Progenitor cell of endocrine pancreas (in vitro differentiated cells): ENCODE measurements at regions not wholly inside any gene's neighbourhood (a gene's known extent, or its start where the extent isn't known, plus 50 kb on each side); places are given as distances from the start of the nearest gene placed in this dataset.
A peak's percentile ranks its signal among the peaks of the same experiment; 100 is the strongest.

Experiments used
- DNase-seq: peaks from one replicate; pipeline ENCODE4 v3.0.0; 2021; ENCODE audit warnings: low spot score; ENCODE audit not compliant: unreplicated experiment
- H3K27ac Mint-ChIP-seq: 2 replicates; pipeline ENCODE4 v1.8.0; 2021; ENCODE audit warnings: mild to moderate bottlenecking, moderate library complexity, mixed read lengths
- H3K27me3 Mint-ChIP-seq: 2 replicates; pipeline ENCODE4 v1.8.0; 2021; ENCODE audit warnings: mixed read lengths
- H3K36me3 Mint-ChIP-seq: 2 replicates; pipeline ENCODE4 v1.8.0; 2022; ENCODE audit warnings: mixed read lengths; ENCODE audit not compliant: insufficient read depth
- H3K4me1 Mint-ChIP-seq: 2 replicates; pipeline ENCODE4 v1.8.0; 2021; ENCODE audit warnings: low read depth, mixed read lengths
- H3K4me3 Mint-ChIP-seq: 2 replicates; pipeline ENCODE4 v1.8.0; 2021; ENCODE audit warnings: low read depth, mild to moderate bottlenecking, moderate library complexity, mixed read lengths
- H3K9me3 Mint-ChIP-seq: 2 replicates; pipeline ENCODE4 v1.8.0; 2021; ENCODE audit warnings: low read depth, mixed read lengths
- CTCF ChIP-seq: fragments of 200-600 bp; sonication (generic); IDR thresholded peaks from one replicate; pipeline ENCODE4 v1.5.0; 2021; ENCODE audit warnings: antibody characterized with exemption, mild to moderate bottlenecking; ENCODE audit not compliant: unreplicated experiment

GRCh38 chr5:56358046-56358445 lies 124.9 kb upstream of the ANKRD55 start:
- peaks cover 30% of the 10 kb centered on the region for H3K4me1 Mint-ChIP-seq
- no peak for DNase-seq
- H3K9me3 Mint-ChIP-seq, result no peaks in the 10 kb centered on the region
- H3K4me3 Mint-ChIP-seq, result no peak overlapping the region
- no peaks in the 10 kb centered on the region for H3K36me3 Mint-ChIP-seq
- no peak overlapping the region for H3K27ac Mint-ChIP-seq
- peaks cover 10% of the 10 kb centered on the region for H3K27me3 Mint-ChIP-seq
- no peak for TF ChIP-seq CTCF

GRCh38 chr5:56357426-56357825 lies 124.3 kb upstream of the ANKRD55 start:
- H3K4me1 Mint-ChIP-seq, result peaks cover 30% of the 10 kb centered on the region
- H3K27ac Mint-ChIP-seq, result peak overlapping the region; percentile 75

GRCh38 chr5:56356836-56357160 lies 123.7 kb upstream of the ANKRD55 start:
- peaks cover 10% of the 10 kb centered on the region for H3K27me3 Mint-ChIP-seq
- no peaks in the 10 kb centered on the region for H3K9me3 Mint-ChIP-seq
- no peak overlapping the region for H3K27ac Mint-ChIP-seq
- DNase-seq, result no peak
- no peak overlapping the region for H3K4me3 Mint-ChIP-seq
- H3K36me3 Mint-ChIP-seq, result no peaks in the 10 kb centered on the region
- TF ChIP-seq CTCF, result no peak
- H3K4me1 Mint-ChIP-seq, result peaks cover 30% of the 10 kb centered on the region

More at GRCh38 chr5:56357426-56357825, 124.3 kb upstream of the ANKRD55 start:
- Mint-ChIP-seq H3K27me3 (peaks cover 10% of the 10 kb centered on the region), H3K9me3 (no peaks in the 10 kb centered on the region), H3K36me3 (no peaks in the 10 kb centered on the region), H3K4me3 (no peak overlapping the region)
- no peak for TF ChIP-seq CTCF
- DNase-seq, result no peak

GRCh38 chr5:56356121-56356835 lies 123.1 kb upstream of the ANKRD55 start:
- H3K27ac Mint-ChIP-seq, result peak overlapping the region; percentile 22
- H3K36me3 Mint-ChIP-seq, result no peaks in the 10 kb centered on the region
- peaks cover 30% of the 10 kb centered on the region for H3K4me1 Mint-ChIP-seq
- peaks cover 10% of the 10 kb centered on the region for H3K27me3 Mint-ChIP-seq
- H3K4me3 Mint-ChIP-seq, result no peak overlapping the region
- TF ChIP-seq CTCF, result no peak
- no peaks in the 10 kb centered on the region for H3K9me3 Mint-ChIP-seq
- DNase-seq, result no peak

GRCh38 chr5:56354836-56355235 lies 121.7 kb upstream of the ANKRD55 start:
- H3K9me3 Mint-ChIP-seq, result no peaks in the 10 kb centered on the region
- no peak for DNase-seq
- H3K27me3 Mint-ChIP-seq, result peaks cover 22% of the 10 kb centered on the region
- no peak for TF ChIP-seq CTCF
- H3K27ac Mint-ChIP-seq, result no peak overlapping the region
- no peak overlapping the region for H3K4me3 Mint-ChIP-seq
- H3K36me3 Mint-ChIP-seq, result no peaks in the 10 kb centered on the region
- peaks cover 30% of the 10 kb centered on the region for H3K4me1 Mint-ChIP-seq
